A673 (cell line): ENCODE measurements at regions not wholly inside any gene's neighbourhood (a gene's known extent, or its start where the extent isn't known, plus 50 kb on each side); places are given as distances from the start of the nearest gene placed in this dataset.

Experiments used
- EZH2 ChIP-seq: fragments of 200-600 bp; sonication (generic); IDR thresholded peaks from 2 replicates; pipeline ENCODE4 v1.6.1; 2017; ENCODE audit warnings: borderline replicate concordance, low read depth, mild to moderate bottlenecking, mixed read lengths, antibody characterized with exemption, low read length; ENCODE audit not compliant: poor library complexity, severe bottlenecking
- TF ChIP-seq, protein P1 (sequence below): fragments of 300-800, 200-600 bp; sonication (generic); conservative IDR thresholded peaks from 2 replicates; pipeline ENCODE4 v1.5.1; 2017; ENCODE audit warnings: low read depth, mild to moderate bottlenecking, antibody characterized with exemption, low read length, moderate library complexity, mixed read lengths

DNA sequence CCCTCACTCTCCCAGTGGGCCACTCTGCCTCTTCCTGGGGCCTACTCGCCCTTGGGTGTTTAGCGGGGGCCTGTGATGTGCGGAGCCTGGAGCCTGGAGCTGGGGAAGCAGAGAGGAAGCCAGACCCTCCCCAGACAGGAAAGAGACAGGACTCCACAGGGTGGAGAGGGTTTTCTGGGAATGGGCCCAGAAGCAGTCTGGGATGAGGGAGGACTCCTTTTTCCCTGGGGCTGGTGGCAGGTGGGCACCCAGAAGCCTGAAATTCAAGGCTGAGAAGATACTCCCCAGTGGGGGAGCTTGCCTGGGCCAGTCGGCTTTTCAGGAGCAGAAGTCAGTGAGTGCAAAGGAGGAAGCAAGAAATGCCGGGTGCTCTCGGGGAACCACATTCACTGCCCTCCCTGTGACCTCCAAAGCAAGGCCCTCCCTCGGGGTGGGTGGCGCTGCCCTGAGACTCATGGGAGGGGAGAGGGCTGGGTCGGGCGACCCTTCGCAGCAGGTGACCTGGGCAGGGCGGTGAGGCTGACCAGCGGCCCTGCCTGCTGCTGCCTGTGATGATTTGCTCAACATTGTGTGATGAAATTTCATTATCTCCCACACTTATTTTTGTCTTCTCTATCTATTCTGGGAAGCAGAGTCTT lies 1377.4 kb downstream of the BRD1 start:
- TF ChIP-seq EZH2: no peak
- TF ChIP-seq, protein P1, sequence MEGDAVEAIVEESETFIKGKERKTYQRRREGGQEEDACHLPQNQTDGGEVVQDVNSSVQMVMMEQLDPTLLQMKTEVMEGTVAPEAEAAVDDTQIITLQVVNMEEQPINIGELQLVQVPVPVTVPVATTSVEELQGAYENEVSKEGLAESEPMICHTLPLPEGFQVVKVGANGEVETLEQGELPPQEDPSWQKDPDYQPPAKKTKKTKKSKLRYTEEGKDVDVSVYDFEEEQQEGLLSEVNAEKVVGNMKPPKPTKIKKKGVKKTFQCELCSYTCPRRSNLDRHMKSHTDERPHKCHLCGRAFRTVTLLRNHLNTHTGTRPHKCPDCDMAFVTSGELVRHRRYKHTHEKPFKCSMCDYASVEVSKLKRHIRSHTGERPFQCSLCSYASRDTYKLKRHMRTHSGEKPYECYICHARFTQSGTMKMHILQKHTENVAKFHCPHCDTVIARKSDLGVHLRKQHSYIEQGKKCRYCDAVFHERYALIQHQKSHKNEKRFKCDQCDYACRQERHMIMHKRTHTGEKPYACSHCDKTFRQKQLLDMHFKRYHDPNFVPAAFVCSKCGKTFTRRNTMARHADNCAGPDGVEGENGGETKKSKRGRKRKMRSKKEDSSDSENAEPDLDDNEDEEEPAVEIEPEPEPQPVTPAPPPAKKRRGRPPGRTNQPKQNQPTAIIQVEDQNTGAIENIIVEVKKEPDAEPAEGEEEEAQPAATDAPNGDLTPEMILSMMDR: no peak
